ENCODE measurements at regions not wholly inside any gene's neighbourhood (a gene's known extent, or its start where the extent isn't known, plus 50 kb on each side); places are given as distances from the start of the nearest gene placed in this dataset.
"Not testable (repeated sequence)": the region's sequence is repeated elsewhere in the genome, so short reads cannot be mapped to it uniquely, and the experiment has no call there.

DNA sequence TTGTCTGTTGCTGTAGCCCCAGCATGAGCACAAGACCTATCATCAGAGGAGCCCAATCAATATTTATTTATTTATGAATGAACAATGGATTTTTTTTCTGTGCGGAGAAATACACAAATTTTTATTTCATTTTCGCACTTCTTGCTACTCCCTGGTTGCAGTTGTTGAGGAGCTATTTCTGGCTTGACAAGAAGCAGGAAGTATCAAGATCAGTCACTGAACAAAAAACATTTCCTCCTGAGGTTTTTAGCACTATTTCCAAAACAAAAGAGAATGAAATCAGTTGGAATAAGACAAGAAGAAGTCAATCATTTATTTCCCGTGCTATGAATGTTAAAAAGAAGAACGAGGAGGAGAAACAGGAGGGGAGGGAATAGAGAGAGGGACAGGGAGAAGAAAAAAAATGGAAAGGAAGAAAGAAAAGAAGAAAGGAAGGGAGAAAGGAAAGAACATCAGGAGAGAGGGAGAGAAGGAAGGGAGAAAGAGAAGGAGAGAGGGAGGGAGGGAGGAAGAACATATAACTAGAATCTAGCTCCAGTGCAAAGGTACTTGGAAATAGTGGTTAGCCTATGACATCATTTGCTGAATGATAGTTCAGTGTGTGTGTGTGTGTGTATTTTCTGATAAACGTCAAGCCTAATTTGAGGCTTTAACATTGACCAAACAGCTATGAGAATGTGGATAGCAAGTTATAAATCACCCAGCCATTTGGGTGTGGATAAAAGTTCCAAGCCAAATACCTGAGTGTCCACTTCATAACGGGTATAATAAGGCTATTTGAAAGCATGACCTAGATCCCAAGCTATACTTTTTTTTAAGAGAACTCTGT, 586.0 kb downstream of the EBF1 start:
- DNase-seq: no peak

DNA sequence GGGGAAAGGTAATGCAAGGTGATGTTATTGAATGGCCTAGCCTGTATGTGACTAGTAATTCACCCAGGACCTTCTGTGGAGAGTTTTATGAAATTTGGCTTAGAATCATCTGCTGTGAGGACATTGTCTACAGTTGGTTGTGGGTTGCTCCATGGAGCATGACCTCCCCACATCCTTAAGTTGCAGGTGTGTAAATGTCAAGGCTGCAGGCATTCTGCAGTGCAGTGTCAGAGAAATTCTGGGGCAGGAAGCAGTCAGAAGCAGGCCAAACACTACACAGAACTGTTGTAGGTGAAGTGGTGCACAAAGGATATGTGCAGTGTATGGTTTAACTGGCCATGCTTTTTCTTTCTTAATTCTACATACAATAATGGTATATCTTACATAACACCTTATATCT, 588.3 kb downstream of the EBF1 start:
- peak in 1 of 2 donors; percentile 11 for DNase-seq

DNA sequence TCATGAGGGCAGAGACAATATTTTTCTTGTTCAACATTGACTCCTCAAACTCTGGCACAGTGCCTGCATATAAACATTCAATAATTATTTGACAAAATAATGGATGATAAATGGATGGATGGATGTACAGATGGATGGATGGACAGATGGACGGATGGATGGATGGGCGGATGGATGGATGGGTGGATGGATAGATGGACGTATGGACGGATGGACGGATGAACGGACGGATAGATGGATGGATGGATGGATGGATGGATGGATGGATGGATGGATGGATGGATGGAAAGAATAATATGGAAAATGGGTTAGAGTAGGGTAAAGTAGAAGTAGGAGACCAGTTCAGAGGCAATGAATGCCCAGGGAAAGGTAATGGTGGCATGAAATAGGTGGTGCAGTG, 589.2 kb downstream of the EBF1 start:
- DNase-seq: no peak

DNA sequence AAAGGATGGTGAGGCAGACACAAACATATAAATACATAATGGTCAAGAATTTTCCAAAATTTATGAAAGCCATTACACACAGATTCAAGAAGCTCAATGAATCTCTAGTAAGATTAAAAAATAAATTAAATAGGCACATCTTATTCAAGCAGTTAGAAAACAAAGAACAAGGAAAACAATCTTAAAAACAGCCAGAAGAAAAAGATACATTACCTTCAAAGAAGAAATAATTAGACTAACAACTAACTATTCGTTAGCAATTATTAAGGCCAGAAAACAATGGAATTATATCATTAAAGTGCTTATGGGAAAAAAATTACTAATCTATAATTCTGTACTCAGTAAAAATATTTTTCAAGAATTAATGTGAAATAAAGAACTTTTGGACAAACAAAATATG, 593.1 kb downstream of the EBF1 start:
- DNase-seq: no peak

DNA sequence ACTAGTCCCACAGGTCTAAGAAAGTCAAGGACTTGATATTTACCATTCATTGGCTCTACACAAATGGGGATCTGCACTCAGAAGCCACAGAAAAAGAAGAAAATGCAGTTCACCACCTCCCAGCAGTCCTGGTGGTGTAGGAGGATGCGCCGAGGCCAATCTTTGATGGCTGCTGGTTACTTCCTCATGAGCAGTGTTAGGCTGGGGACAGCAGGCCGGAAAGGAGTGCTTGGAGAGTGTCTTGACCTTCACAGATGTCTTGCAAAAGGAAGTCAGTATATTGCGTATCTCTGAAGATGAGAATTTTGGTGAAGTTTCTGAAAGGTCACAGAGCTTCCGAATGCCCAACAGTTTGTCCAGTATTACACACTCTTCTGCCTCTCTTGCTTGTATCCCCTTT, 597.0 kb downstream of the EBF1 start:
- DNase-seq: peak in 1 of 2 donors; percentile 18

DNA sequence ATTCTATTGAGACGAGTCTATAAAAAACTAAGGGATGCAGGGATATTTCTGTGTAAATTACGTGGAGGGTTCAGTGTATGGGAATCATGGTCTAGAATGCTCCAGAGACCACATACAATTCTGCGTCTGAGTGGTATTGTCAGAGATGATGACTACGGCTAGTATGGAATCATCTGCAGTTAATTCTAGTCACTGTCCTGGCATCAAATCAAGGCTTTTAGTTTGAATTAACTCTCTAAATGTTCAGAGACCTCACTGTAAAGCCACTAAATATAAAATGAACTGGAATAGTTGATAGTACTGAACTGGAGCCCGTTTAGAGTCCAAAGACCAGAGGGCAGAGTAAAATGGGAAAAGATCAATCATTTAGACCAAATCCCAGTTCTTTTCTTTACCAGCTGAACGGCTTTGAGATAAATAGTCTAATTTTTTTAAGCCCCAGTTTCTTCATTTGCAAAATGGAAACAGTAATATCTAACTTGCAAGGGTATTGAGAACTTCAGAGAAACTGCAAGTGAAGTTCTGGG, 599.8 kb downstream of the EBF1 start:
- DNase-seq: no peak

DNA sequence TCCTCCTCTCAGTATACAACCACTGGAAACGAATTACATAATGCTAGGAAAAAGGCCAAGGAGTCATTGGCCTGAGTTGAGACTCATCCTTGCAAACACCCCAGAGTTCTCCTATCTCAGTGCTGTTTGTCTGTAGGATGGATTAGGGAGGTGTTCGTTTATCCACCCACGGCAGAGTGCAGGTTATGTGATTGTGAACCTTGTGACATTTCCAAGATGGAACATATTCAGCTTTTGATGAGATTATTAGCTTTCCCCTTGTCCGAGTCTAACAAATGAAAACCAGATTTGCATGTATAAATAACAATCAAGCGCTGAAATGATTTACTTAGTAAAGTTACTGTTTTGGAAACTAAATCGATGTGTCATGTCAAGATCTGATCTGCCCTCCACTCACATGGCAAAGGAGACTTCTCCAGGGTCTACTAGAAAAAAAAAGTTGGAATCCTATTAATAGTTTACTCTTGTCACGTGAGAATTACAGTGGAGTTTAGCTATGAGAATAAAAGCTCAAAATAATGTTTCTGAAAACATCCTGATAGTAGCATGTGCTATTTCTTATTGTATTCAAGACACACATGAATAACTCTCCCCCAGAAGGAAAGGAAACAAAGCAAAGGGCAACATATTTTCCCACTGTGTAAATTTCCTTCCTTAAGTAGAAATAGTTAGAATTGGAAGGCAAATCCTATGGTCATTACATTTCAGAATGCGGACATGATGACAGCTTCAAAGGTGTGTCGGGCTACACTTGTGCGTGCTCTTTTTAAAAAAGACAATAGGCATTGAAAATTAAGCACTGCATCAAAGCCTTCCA, 600.4 kb downstream of the EBF1 start:
- DNase-seq: no peak

DNA sequence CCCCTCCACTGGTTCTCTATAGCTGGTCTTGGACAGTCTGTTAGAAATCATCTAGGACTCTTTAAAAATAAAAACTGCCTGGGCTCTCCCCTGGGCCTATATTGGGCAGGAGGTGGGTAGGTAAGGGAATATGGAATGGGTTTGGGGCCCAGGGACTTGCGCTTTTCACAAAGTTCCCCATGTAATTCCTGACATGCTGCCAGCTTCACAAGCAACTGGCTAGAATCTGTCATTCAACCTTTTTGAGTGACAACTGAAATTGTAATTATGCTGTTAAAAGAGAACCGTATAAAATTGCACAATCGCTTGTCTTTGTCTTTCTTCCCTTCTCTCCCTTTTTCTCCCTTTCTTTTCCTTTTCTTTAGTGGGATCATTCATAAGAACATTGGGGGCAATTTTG, 603.1 kb downstream of the EBF1 start:
- DNase-seq: no peak

DNA sequence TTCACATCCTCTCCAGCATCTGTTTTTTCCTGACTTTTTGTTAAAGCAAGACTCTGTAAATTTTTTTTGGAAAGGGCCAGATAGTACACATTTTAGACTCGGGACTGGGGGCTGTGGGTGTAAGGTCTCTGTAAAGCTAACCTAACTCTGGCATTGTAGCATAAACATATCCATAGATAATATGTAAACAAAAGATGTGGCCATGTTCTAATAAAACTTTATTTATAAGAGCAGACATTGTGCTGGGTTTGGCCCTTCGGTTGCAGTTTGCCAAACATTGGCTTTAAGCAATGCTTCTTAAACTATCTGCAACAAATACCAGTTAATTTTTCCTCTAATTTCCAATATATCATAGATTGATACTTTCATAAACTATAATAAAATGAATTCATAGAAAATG, 605.2 kb downstream of the EBF1 start:
- no peak for DNase-seq

DNA sequence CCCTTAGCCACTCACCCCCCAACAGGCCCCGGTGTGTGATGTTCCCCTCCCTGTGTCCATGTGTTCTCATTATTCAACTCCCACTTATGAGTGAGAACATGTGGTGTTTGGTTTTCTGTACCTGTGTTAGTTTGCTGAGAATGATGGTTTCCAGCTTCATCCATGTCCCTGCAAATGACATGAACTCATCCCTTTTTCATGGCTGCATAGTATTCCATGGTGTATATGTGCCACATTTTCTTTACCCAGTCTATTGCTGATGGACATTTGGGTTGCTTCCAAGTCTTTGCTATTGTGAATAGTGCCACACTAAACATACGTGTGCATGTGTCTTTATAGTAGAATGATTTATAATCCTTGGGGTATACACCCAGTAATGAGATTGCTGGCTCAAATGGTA, 605.7 kb downstream of the EBF1 start:
- not testable (repeated sequence) for DNase-seq

DNA sequence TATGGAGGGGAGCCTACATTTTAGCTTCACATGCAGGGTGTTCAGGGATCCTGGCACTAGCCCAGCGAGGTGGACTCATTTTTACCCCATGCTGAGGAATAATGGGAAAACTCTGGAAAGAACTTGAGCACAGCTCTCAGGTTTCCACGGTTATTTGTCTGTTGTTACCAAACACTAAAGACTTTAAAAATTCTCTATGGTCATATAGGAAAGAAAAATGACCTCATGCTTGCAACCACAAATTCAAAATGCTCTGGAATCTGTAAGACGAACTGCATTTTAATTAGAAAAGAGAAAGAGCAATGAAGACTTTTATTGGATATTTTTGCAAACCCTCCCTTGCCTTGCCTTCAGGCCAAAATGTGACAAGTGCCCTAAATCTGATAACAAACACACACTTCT, 606.9 kb downstream of the EBF1 start:
- DNase-seq: no peak

DNA sequence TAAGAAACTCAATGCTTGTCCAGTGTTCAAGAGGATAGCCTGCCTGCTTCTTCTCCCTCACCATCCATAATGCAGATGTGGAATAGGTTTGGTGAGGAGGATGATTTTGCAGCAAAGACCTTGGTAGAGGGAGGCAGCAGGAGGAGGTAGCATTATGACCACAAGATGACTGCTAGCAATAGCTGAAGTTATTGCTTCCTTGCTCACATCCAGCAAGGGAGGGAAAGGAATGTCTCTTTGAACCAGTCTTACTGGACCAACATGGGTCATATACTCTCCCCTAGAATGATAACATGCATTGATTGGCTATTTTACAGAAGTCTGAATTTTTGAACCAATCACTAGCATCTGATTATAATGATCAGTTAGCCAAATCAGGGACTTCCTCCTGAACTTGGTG, 607.6 kb downstream of the EBF1 start:
- DNase-seq: no peak

DNA sequence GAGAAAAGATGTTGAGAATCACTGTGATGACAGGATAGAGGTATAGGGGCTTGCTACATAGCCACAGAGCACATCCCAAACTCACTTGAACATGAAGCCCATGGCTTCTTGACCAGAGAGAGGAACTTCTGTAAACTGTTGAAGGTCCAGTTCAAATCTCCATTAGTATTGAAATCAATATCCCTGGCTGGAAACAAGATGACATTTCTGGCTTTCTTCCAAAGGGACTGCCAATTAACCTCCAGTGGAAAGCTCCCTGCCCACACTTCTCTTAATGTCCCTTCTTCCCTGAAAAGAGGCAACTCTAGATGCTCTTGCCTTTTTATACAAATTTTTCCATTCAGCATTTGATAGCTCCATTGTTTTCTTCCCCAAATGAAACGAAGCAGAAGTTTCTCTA, 612.1 kb downstream of the EBF1 start:
- DNase-seq: no peak

DNA sequence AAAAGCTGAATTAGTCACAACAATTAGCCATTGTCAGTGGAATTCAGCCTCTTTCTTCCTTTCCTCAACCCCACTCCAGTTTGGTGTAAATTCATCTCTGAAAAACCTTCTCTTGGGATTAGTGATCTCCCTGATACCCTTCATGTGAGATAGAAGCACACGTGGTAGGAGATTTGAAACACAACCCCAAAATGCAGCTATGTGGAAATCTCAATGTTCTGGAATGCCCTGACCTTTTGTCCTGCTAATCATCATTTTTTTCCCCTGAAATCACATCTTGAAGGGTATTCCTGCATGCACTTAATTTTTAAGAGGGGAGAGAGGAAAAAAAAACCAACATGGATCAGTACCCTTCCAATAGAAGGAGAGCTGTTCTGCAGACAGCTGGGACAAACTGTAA, 612.6 kb downstream of the EBF1 start:
- DNase-seq: no peak

DNA sequence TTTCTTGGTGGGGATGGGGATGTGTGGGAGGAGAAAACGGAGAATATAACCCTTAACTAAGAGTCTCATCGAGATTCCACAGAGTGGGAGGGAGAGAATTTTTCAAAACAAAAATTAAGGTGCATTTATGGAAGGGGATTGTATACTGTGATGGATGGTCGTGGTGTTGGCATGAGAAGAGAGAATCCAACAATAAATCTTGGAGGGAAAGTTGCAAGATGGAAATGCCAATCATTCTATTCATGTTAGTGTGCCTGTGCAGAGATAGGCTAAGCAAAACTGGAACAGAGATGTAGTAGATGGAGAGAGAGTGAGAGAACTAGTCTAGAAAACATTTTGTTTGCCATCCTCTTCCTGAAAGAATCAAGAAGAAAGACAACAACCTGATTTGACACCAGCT, 613.1 kb downstream of the EBF1 start:
- DNase-seq: no peak

DNA sequence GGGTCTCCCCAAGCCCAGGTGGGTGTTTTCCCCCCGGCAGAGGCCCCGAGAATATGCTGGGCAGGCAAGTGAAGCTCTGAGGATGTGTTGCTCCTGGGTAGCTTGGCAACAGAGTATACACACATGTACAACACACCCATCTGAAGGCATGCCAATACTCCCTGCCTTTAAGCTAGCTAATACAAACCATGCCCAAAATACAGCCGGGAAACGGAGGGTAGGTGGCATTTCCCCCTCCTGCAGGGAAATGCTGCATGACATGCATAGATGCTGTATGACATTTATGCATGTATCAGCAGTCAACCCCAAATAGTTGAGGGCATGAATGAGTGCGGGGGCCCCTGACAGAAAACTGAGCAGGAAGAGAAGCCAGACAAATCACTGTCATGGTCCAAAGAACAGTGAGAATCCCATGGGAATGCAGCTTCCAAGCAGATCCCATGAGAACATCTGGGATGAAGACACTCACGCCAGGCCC, 614.1 kb downstream of the EBF1 start:
- DNase-seq: no peak

DNA sequence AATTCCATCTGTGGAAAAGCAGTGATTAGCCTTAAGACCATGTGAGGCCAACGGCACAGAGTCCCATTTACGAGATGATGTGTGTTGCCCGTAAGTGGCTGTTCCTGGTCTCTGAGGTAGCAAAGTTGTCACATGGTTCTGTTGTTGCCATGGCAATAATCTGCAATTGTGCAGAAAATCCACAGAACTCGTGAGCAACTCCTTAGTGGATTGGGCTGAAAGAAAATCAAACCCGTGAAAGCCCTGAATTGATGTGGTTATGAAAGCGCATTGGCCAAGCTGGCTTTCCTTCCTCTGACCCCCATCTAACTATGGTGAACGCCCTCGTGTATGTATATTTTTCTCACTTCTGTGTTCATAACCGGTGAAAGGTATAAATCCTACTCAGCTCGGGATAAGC, 614.7 kb downstream of the EBF1 start:
- no peak for DNase-seq

DNA sequence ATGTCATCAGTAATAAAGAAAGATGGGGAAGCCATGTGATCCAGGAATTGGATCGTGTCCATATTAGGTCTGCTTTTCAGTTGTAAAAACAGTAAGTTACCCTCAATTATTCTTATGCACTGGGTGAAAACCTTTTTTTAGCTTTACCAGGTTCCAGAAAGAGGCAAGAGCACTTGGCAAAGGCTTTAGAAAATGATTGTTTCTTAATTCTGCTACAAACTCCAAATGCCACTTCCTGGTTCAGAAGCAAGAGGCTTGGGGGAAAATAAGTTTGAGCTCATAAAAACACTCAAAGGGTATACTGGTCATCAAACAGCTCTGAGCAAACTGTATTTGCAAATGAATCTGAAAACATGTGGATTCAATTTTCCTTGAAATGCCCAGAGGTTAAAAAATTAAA, 615.6 kb downstream of the EBF1 start:
- no peak for DNase-seq

DNA sequence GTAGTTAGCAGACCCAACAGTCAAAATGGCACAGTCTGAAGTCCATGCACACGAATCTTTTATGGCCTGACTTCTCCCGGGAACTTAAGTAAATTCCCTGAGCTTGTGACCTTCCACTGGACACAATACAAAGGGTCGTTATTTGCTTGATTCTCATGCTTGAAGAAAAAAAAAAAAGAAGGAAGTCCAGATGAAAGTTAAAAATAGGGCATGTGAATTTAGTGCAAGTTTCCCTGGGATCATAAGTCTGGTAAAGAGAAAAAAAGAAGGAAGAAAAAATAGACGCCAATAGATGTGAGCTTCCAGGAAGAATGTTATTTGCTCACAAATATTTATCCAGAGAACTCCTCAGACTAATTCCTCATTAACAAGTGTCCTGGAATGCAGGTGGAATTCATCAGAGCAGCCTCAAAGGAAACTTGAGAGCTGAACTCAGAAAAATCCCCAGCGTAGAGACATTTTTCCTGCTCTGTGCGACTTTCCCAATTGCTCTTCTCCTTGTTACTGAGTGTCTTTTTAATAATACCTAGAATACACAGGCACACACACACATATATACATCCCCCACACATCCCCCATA, 616.3 kb downstream of the EBF1 start:
- no peak for DNase-seq

DNA sequence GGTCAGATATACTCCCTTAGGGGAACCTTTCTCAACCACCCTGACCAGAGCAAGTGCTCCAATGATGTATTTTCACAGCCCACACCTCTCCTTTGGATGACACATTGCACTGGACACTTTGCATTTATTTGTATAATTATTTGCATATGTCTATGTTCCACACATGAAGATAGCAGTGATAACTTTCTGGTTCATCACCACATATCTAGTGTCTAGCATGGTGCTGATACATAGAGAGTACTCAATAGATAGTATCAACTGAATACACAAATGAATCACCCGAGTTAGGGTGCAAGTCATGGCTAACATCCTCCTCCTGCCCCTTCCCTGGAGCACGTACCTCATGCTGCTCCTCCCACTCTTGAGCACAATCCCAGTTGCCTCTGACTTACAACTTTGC, 617.6 kb downstream of the EBF1 start:
- no peak for DNase-seq

DNA sequence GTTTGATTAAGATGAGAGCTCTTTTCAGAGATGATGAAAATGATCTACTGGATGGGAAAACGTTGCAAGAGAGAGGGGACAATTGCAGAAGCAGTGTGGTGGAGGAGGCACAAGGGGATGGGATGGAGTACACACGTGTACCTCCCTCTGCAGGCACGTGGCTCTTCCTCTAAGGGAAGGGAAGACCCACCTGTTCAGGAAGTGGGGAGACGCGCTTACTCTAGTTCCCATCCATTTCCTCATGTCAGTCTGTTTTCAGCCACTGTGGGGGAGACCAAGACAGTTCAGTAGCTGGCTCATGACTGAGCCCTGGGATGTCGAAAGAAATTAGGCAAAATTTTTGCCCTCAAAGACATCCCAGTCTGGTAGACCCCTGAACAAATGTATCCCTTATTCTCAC, 619.2 kb upstream of the CLINT1 start:
- no peak for DNase-seq

DNA sequence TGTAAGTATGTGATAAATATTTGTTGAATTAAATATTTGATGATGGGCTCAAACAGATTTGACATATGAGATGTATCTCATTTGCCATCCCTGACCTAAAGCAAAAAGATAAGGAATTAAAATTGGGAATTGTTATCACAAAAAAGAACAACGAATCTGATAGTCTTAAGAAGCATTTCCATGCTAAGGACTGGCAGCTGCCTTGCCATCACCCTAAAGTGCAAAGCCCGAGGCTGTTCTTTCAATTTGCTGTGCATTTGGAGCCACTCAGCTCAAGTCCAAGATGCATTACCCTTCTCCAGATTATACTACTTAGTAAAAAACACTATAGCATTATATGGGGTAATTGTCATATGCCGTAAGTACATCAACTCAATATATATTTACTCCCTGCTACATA, 618.3 kb upstream of the CLINT1 start:
- no peak for DNase-seq

DNA sequence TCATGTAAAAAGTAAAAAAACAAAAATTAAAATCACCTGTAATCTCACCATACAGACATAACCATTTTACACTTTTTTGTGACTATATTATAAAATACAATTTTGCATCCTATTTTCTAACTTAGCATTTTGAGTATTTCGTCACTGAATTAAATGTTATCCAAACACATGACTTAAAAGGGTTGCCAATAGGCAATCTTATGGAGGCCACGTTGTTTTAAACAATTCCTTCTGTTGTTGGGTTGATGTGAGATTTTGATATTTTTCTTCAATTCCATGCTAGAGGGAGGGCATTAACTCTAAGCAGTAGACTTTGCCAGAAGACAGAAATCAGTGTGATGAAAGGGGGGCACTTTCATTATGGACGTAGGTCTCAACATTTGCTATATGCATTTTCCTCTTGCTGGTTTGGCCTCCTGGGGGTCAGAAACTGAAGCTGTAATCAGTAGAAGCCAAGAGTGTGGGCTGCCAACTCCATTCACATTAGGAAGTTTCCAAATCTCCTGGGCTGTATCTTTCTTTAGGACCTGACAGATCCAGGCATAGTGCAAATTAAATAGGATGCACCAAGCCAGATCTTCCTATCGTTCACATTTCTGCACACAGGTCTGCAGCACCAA, 614.2 kb upstream of the CLINT1 start:
- DNase-seq: no peak
